ENCODE measurements at regions not wholly inside any gene's neighbourhood (a gene's known extent, or its start where the extent isn't known, plus 50 kb on each side); places are given as distances from the start of the nearest gene placed in this dataset.
"Not testable (repeated sequence)": the region's sequence is repeated elsewhere in the genome, so short reads cannot be mapped to it uniquely, and the experiment has no call there.

- DNase-seq, result no peak
These were observed 219.4 kb downstream of the MREG start for GRCh38 chr2:215793747-215794595.

DNA sequence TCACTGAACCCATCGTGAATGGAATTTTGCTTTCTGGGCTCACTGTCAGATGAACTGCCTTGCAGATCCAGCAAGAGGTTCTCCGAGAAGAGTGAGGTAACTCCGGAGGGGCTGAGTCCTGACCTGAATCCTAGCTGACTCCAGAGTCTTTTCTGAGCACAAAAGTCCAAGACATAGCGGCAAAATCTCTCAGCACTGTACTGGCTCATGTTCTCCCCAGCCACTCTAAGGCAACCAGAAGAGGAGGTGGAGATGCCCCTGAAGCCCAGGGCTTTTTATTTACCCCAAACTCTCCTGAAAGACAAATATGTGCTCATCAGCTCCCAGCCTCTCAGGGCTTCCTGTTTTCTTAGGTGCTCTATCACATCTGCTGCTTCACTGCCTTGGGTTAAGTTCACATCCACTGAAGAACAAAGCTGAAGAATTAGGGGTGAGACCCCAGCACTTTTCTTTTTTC is 221.8 kb downstream of the MREG start:
- DNase-seq, result peak; percentile 16 to 24

- DNase-seq, result no peak
These were observed 222.6 kb downstream of the MREG start for GRCh38 chr2:215790523-215791421.

- DNase-seq, result no peak
These were observed 225.7 kb downstream of the MREG start for GRCh38 chr2:215787565-215788178.

DNA sequence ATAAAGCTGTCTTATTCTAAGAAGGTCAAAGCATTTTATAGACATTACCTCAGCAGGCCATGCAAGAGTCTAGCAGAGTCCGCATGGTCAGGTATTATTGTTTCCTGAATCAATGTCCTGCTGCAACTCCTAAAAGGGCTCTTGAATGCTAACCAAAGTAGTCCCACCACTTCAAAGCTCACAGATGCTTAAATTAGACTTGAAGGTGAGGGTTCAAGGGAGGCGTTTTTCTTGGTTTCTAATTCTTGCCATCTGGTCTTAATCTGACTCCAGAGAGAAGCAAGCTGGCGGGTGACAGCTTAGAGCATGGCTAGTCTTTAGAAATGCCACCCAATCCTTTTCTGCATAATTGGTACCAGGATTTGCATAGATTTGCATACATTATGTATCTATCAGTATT is 226.3 kb downstream of the MREG start:
- DNase-seq, result no peak

DNA sequence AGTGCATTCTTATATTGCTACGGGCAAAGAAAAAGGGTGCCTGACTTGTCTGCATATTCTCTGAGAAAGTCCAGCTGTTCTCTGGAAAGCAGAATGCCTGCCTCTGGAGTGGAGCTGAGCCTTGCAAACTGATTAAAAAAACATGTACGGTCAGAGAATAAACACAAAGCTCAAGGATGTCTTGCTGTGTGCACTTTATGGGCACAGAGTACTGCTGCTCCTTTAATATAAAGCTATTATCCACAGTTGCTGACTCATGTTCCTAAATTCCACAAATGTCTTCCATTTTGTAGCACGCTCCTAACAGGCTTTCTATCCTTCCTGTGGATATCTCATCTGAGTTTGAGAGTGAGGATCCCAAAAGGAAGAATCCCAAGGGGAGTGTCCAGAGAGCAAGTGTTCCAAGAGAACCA is 229.0 kb downstream of the MREG start:
- no peak for DNase-seq

DNA sequence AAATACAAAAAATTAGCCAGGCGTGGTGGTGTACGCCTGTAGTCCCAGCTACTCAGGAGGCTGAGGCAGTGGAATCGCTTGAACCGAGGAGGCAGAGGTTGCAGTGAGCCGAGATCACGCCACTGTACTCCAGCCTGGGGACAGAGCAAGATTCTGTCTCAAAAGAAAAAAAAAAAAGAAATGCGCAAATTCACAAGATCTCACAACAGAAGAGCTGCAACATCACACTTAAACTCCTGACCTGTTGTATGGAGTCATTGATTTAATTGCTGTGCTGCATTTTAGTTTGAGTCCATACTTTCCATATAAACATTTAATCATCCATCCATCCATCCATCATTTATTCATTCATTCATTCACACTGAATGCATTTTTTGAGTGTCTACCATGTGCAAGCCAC is 229.7 kb downstream of the MREG start:
- DNase-seq, result not testable (repeated sequence)

GRCh38 chr2:215782965-215783364 is 230.4 kb downstream of the MREG start:
- no peak for DNase-seq

DNA sequence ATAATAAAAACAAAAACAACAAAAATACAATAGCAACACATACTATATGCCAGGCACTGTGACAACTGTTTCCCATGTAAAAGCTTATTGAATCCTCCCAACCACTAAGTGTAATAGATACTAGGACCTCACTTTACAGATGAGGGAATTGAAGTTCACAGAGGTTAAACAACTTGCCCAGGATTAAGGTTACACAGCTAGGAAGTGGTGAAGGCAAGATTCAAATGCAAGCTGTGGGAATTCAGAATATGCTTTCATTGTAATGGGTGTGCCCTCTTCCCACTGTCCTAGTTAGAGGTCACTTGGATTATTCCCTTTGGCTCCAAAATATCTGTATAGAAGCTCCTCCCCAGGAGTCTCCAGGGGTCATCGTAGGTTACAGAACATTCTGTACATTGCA is 231.1 kb downstream of the MREG start:
- no peak for DNase-seq

- DNase-seq, result no peak
These were observed 232.3 kb downstream of the MREG start for GRCh38 chr2:215780907-215781685.

- DNase-seq, result no peak
These were observed 233.0 kb downstream of the MREG start for GRCh38 chr2:215780313-215780712.

DNA sequence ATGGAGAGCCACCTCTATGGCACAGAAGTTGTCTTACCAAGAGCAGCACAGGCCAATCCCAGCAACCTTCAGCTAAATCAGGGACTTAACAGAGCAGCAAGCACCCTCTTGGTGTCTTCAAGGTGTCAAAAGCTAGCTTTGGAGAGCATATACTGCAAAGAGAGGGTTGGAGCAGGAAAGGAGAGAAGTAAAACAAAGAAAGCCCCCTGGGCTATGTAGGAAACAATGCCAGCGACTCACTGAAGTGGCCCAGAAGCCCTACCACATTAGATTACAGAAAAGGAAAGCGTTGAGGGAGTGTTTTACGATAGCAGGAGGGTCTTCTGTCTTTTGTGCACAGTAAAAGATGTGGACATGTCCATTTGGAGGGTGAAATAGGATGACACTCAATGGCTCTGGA is 233.4 kb downstream of the MREG start:
- DNase-seq, result no peak

GRCh38 chr2:215777465-215778044 is 235.8 kb downstream of the MREG start:
- no peak for DNase-seq

GRCh38 chr2:215775106-215775505 is 238.2 kb downstream of the MREG start:
- DNase-seq, result no peak

DNA sequence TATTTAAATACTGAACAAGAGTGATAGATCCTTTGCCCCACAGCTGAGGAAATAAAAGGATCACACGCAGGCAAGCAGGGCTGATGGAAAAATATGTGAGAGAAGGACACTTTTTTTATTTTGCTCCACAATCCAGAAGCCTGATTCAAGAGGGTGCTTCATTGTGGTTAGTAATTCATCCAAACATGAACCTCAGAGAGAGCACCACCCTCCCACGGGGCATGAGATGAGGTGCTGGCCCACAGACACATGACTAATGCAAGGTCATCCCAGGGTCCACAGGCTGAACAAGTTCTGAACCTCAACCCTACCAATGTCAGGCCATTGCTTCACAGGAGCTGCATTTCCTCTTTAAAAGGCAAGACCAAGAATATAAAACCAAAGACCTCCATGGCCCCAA is 239.6 kb downstream of the MREG start:
- no peak for DNase-seq

DNA sequence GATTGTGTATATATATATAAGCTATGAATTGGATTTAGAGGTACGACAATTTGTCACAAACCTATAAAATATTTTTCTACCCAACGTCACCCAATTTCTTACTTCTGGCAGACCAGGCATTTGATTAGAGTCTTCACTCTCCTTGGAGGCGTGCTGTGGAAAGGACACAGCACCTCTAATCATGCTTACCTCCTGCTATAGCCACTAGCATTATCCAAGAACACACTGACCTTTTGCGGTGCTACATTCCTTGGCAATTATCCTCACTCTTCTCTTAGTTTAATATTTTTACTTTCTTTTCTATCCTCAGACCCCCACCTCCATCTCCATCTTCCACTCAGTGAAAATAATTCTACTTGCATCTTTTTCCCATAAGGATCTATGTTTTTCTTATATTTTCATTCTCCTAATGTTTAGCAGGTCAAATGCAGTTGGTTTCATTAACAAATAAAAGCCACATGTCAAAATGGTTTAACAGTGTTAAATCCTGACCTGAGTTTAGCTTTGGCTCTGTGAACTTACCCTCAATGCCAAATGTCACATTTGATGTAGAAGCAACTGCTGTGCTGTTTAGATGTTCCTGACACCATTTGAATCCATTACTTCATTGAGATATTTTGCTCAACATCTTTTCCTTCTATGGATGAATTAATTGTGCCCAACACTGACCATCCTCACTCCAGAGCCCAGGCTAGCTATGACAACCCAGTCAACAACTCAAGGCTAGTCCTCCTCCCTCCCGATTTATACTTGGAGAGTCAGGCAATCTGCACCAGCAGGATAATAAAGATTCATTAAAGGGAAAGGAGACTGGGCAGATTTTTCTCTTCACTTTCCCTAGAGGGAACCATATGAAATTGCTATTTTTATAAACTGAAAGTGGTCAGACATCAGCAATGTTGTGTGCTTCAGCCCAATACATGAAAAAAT is 240.5 kb downstream of the MREG start:
- no peak for DNase-seq

GRCh38 chr2:215772003-215772402 is 241.3 kb downstream of the MREG start:
- no peak for DNase-seq

DNA sequence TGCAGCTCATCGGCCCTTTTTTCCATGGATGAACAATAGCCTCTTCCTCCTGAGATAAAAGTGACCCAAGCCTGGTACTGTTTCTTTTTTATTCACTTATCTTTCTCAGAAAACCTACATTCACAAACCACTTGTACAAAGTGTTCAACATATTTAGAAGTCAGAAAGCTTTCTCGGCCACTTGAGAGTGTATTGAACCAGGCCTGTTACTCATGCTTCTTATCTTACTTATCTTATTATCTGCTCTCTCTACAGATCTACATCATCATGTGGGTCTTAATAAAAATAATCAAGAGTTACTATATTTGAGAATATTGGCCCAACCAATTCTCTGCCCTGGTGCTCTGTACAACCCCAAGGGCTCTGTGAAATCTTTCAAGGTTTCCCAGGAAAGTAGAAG is 242.1 kb downstream of the MREG start:
- DNase-seq, result no peak

DNA sequence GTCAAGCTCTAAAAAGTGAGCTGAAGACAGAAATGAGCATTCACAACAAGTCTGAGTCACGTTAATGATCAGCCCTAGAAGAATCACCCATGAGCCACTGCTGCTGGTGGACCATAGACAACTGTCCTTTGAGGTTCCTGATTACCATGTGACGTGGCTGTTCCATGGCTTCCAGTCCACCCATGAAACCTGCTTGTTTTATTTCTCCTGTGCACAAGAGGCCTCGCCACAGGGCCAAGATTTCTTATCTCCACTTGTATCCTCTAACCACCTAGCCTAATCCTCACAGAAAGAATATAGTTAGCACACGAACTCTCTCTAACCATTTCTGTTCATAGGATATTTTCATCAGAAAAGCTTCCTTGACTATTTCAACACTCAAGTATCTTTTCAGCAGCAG is 242.7 kb downstream of the MREG start:
- DNase-seq, result no peak

DNA sequence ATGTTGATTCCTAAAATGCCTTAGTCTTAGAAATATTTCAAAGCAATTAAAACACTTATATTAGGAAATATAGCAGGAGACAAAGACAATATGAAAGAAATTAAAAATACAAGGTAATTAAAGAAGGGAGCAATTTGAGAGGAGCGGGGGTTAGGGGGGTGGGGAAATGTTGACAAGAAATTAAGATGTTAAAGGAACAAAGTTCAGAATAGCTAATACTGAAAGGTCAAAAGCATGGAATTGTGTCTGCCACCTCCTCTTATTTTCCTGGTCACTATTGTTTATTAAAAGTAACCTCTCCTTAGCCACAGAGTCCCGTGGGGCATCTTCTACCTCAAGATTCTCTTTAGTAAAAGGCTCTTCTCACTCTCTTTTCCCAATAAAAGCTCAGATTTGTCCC is 244.1 kb downstream of the MREG start:
- no peak for DNase-seq

DNA sequence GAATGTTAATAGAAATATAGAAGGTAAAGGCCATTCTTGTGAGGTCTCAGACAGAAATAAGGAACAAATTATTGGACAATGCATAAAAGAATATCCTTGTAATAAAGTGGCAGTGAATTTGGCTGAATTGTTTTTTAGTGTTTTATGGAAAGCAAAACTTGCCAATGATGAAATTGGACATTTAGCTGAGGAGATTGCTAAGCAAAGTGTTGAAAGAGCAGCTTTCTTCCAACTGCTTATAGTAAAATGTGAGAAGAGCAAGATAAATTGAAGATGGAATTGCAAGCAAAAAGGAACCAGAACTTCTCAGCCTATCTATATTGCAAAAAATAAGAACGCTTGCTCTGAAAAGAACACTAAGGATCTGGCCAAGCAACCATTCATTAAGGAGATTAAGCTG is 245.7 kb downstream of the MREG start:
- no peak for DNase-seq

Measured in SHP77 (cell line).